Loucy (cell line): ENCODE measurements at regions not wholly inside any gene's neighbourhood (a gene's known extent, or its start where the extent isn't known, plus 50 kb on each side); places are given as distances from the start of the nearest gene placed in this dataset.

Source experiments
- H2AFZ ChIP-seq: fragments of 200-600 bp; sonication (generic); 2 replicates; pipeline ENCODE4 v1.6.0; 2016; ENCODE audit warnings: antibody characterized with exemption, mild to moderate bottlenecking, low read length, moderate library complexity
- H3F3A ChIP-seq: fragments of 200-600 bp; 2 replicates; pipeline ENCODE4 v1.6.0; 2016; ENCODE audit warnings: antibody characterized with exemption, low read depth, mild to moderate bottlenecking
- H3K27me3 ChIP-seq: fragments of 200-600 bp; sonication (generic); 2 replicates; pipeline ENCODE4 v1.6.1; 2014; ENCODE audit warnings: low read length, mild to moderate bottlenecking; ENCODE audit not compliant: insufficient read depth, poor library complexity, severe bottlenecking
- H3K36me3 ChIP-seq: fragments of 200-600 bp; sonication (generic); 2 replicates; pipeline ENCODE4 v1.6.1; 2016; ENCODE audit warnings: low read length; ENCODE audit not compliant: insufficient read depth
- H3K4me1 ChIP-seq: fragments of 200-600 bp; sonication (generic); 2 replicates; pipeline ENCODE4 v1.5.1; 2014; ENCODE audit warnings: low read length, mild to moderate bottlenecking; ENCODE audit not compliant: insufficient read depth, poor library complexity, severe bottlenecking
- H3K4me2 ChIP-seq: fragments of 200-600 bp; sonication (generic); 2 replicates; pipeline ENCODE4 v1.6.0; 2014; ENCODE audit warnings: antibody characterized with exemption, low read length, low read depth, mild to moderate bottlenecking; ENCODE audit not compliant: poor library complexity, severe bottlenecking
- H3K4me3 ChIP-seq: fragments of 200-600 bp; sonication (generic); 2 replicates; pipeline ENCODE4 v1.5.1; 2014; ENCODE audit warnings: low read length, mild to moderate bottlenecking, mixed read lengths; ENCODE audit not compliant: poor library complexity, severe bottlenecking
- H3K79me2 ChIP-seq: fragments of 200-600 bp; sonication (generic); 2 replicates; pipeline ENCODE4 v1.6.1; 2014; ENCODE audit warnings: low read length; ENCODE audit not compliant: insufficient read depth
- H3K9ac ChIP-seq: fragments of 200-600 bp; sonication (generic); 2 replicates; pipeline ENCODE4 v1.6.0; 2014; ENCODE audit warnings: mild to moderate bottlenecking, low read depth, low read length, moderate library complexity; ENCODE audit not compliant: poor library complexity, severe bottlenecking
- H3K9me2 ChIP-seq: fragments of 200-600 bp; sonication (generic); replicated peaks from 2 replicates; pipeline ENCODE4 v1.6.1; 2016; ENCODE audit warnings: low read depth, low read length, mixed read lengths
- H3K9me3 ChIP-seq: fragments of 200-600 bp; sonication (generic); 2 replicates; pipeline ENCODE4 v1.6.1; 2014; ENCODE audit warnings: mild to moderate bottlenecking, antibody characterized with exemption, low read length, low read depth; ENCODE audit not compliant: insufficient read depth
- H4K20me1 ChIP-seq: fragments of 200-600 bp; sonication (generic); 2 replicates; pipeline ENCODE4 v1.6.0; 2014; ENCODE audit warnings: antibody characterized with exemption, low read length, mild to moderate bottlenecking; ENCODE audit not compliant: insufficient read depth, poor library complexity, severe bottlenecking
- CTCF ChIP-seq: fragments of 200-600 bp; sonication (generic); conservative IDR thresholded peaks from 2 replicates; pipeline ENCODE4 v1.5.1; 2014; ENCODE audit warnings: mild to moderate bottlenecking, antibody characterized with exemption, low read length
- EZH2phosphoT487 ChIP-seq: fragments of 200-600 bp; IDR thresholded peaks from 2 replicates; pipeline ENCODE4 v1.6.1; 2018; ENCODE audit warnings: antibody characterized with exemption, mild to moderate bottlenecking, moderate library complexity, borderline replicate concordance

- Histone ChIP-seq H3K9ac (no peak overlapping the region), H3K4me1 (peaks cover 27% of the 10 kb centered on the region), H3K36me3 (no peaks in the 10 kb centered on the region), H4K20me1 (no peaks in the 10 kb centered on the region), H3K79me2 (no peaks in the 10 kb centered on the region), H3K4me2 (no peak overlapping the region), H3K9me3 (no peaks in the 10 kb centered on the region), H3F3A (no peaks in the 10 kb centered on the region), H3K27me3 (no peaks in the 10 kb centered on the region), H3K9me2 (no peaks in the 10 kb centered on the region), H2AFZ (no peak overlapping the region), H3K4me3 (no peak overlapping the region)
- TF ChIP-seq EZH2phosphoT487 (no peak), CTCF (peak; percentile 57)
These were observed 53.2 kb upstream of the C1orf87 start for GRCh38 chr1:60126723-60127122.
